A549 (cell line): ENCODE measurements at regions not wholly inside any gene's neighbourhood (a gene's known extent, or its start where the extent isn't known, plus 50 kb on each side); places are given as distances from the start of the nearest gene placed in this dataset.

Experiments used
- ATAC-seq, 2 experiments: fragments of 200-7000 bp in 1 of 2; fragments of >200 bp in 1 of 2; cut with Nextera tagmentation in 1 of 2; cut with Tn5 transposase in 1 of 2; 3 replicates each; pipeline versions ENCODE4 v1.8.0 to v1.9.1; 2018 to 2020; ENCODE audit warnings: mild to moderate bottlenecking in 1 of 2, moderate library complexity in 1 of 2
- CTCF ChIA-PET: fragments of 300-600 bp; sonication (Branson Sonifier 250); formaldehyde crosslinking; extraction: SDS; loops from one replicate; lab custom pipeline; 2021; ENCODE audit warnings: antibody characterized with exemption, inconsistent platforms; lab: Yijun Ruan, JAX
- POLR2A ChIA-PET: fragments of 350-600 bp; formaldehyde crosslinking; extraction: SDS; loops from one replicate; lab custom pipeline; 2021; ENCODE audit warnings: antibody characterized with exemption, inconsistent platforms; lab: Yijun Ruan, JAX
- DNase-seq, 2 experiments: peaks; one replicate each; pipeline versions ENCODE4 v3.0.0 to v3.0.0-alpha.2; 2011 to 2016; ENCODE audit warnings: low read depth in 1 of 2, low spot score in 1 of 2
- FAIRE-seq: peaks from 2 replicates; lab custom pipeline; 2011; peaks lifted over from hg19 to GRCh38; lab: Jason Lieb, UNC
- H3K27ac ChIP-seq, 2 experiments: fragments of >200 bp; sonication (Bioruptor Twin); formaldehyde crosslinking; 3 replicates each; pipeline ENCODE4 v1.5.1; 2016 to 2017
- H3K4me1 ChIP-seq: fragments of >200 bp; sonication (Bioruptor Twin); formaldehyde crosslinking; 3 replicates; pipeline ENCODE4 v1.6.1; 2016
- H3K4me2 ChIP-seq: fragments of >200 bp; sonication (Bioruptor Twin); formaldehyde crosslinking; 3 replicates; pipeline ENCODE4 v1.6.1; 2016
- H3K4me3 ChIP-seq: fragments of >200 bp; sonication (Bioruptor Twin); formaldehyde crosslinking; 3 replicates; pipeline ENCODE4 v1.5.1; 2016
- H3K9me3 ChIP-seq: fragments of >200 bp; sonication (Bioruptor Twin); formaldehyde crosslinking; 3 replicates; pipeline ENCODE4 v1.6.1; 2016
- BHLHE40 ChIP-seq: IDR thresholded peaks from 2 replicates; pipeline ENCODE4 v1.6.1; 2012; ENCODE audit warnings: low read depth, low read length, inconsistent platforms
- CEBPB ChIP-seq, 2 experiments: fragments of >200 bp in 1 of 2; sonication (Bioruptor Twin) in 1 of 2; formaldehyde crosslinking in 1 of 2; IDR thresholded peaks; 2 replicates each; pipeline ENCODE4 v1.6.1; 2012 to 2016
- CHD4 ChIP-seq: fragments of 200-600 bp; sonication (generic); IDR thresholded peaks from 2 replicates; pipeline ENCODE4 v1.6.1; 2016; ENCODE audit warnings: antibody characterized with exemption, mild to moderate bottlenecking, borderline replicate concordance
- EHF ChIP-seq: fragments of 250-450 bp; sonication (Bioruptor Pico); IDR thresholded peaks from 2 replicates; pipeline ENCODE4 v1.5.0; 2020; ENCODE audit warnings: mild to moderate bottlenecking
- EHMT2 ChIP-seq: fragments of 200-600 bp; sonication (generic); IDR thresholded peaks from 2 replicates; pipeline ENCODE4 v1.6.1; 2016; ENCODE audit warnings: antibody characterized with exemption, low read depth, mild to moderate bottlenecking, moderate library complexity
- ELK1 ChIP-seq: fragments of 150-350 bp; IDR thresholded peaks from 2 replicates; pipeline ENCODE4 v1.6.1; 2014; ENCODE audit warnings: low read depth, mild to moderate bottlenecking, low read length
- EP300 ChIP-seq, 2 experiments: fragments of >200 bp; sonication (Bioruptor Twin); formaldehyde crosslinking; IDR thresholded peaks; 2 replicates in 1 of 2; 3 replicates in 1 of 2; pipeline ENCODE4 v1.6.1; 2016 to 2017
- FOXS1 ChIP-seq: fragments of 250-450 bp; sonication (Bioruptor Pico); IDR thresholded peaks from 2 replicates; pipeline ENCODE4 v1.5.0; 2020; ENCODE audit warnings: mild to moderate bottlenecking, moderate library complexity
- GATA3 ChIP-seq: IDR thresholded peaks from 2 replicates; pipeline ENCODE4 v1.6.1; 2012; ENCODE audit warnings: borderline replicate concordance
- HDAC2 ChIP-seq: fragments of 200-600 bp; sonication (generic); IDR thresholded peaks from 2 replicates; pipeline ENCODE4 v1.6.1; 2016
- JUNB ChIP-seq: fragments of >200 bp; sonication (Bioruptor Twin); formaldehyde crosslinking; IDR thresholded peaks from 2 replicates; pipeline ENCODE4 v1.6.1; 2016
- MAFK ChIP-seq: fragments of 450-650 bp; IDR thresholded peaks from 2 replicates; pipeline ENCODE4 v1.6.1; 2014; ENCODE audit not compliant: partially characterized antibody
- MAX ChIP-seq: IDR thresholded peaks from 2 replicates; pipeline ENCODE4 v1.6.1; 2012
- NFE2L2 ChIP-seq: fragments of 150-350 bp; conservative IDR thresholded peaks from 2 replicates; pipeline ENCODE4 v1.6.1; 2014; ENCODE audit warnings: low read length
- NPAS2 ChIP-seq: fragments of 250-450 bp; sonication (Bioruptor Pico); IDR thresholded peaks from 2 replicates; pipeline ENCODE4 v1.8.0; 2022; ENCODE audit warnings: mild to moderate bottlenecking, moderate library complexity, borderline replicate concordance
- PBX3 ChIP-seq: IDR thresholded peaks from 2 replicates; pipeline ENCODE4 v1.6.1; 2012
- PHF8 ChIP-seq: fragments of 200-600 bp; sonication (generic); IDR thresholded peaks from 2 replicates; pipeline ENCODE4 v1.6.1; 2016; ENCODE audit warnings: low read depth, mild to moderate bottlenecking, antibody characterized with exemption, moderate library complexity, borderline replicate concordance
- POLR2A ChIP-seq: IDR thresholded peaks from 2 replicates; pipeline ENCODE4 v1.6.1; 2012; ENCODE audit warnings: mild to moderate bottlenecking, low read length
- POLR2AphosphoS2 ChIP-seq: conservative IDR thresholded peaks from 2 replicates; pipeline ENCODE4 v1.6.1; 2012; ENCODE audit warnings: low read length, improper control_type of control experiment, inconsistent platforms
- RCOR1 ChIP-seq: fragments of 150-350 bp; IDR thresholded peaks from 2 replicates; pipeline ENCODE4 v1.6.1; 2014; ENCODE audit warnings: antibody characterized with exemption, low read length, low read depth
- REST ChIP-seq: fragments of 200-600 bp; sonication (generic); IDR thresholded peaks from 2 replicates; pipeline ENCODE4 v1.6.1; 2016; ENCODE audit warnings: antibody characterized with exemption, mild to moderate bottlenecking, moderate library complexity
- RFX5 ChIP-seq: fragments of 450-650 bp; IDR thresholded peaks from 2 replicates; pipeline ENCODE4 v1.7.1; 2014; ENCODE audit warnings: antibody characterized with exemption, mild to moderate bottlenecking, moderate library complexity
- SREBF2 ChIP-seq: fragments of 450-650 bp; IDR thresholded peaks from 2 replicates; pipeline ENCODE4 v1.6.1; 2014; ENCODE audit warnings: mild to moderate bottlenecking, moderate library complexity
- TFCP2L1 ChIP-seq: fragments of 250-450 bp; sonication (Bioruptor Pico); IDR thresholded peaks from 2 replicates; pipeline ENCODE4 v1.5.0; 2021; ENCODE audit warnings: mild to moderate bottlenecking
- ZNF302 ChIP-seq: fragments of 250-450 bp; sonication (Bioruptor Pico); IDR thresholded peaks from 2 replicates; pipeline ENCODE4 v1.9.0; 2021; ENCODE audit warnings: inconsistent platforms, mild to moderate bottlenecking, moderate library complexity
- WGBS: methylation state at CpG from one replicate; pipeline ENCODE4 v1.1.6; 2017; ENCODE audit errors: missing lambda C conversion rate; 5-methylcytosine and 5-hydroxymethylcytosine counted together

- 26% methylated on average over 4 of the region's 6 CpGs for WGBS
- TF ChIP-seq HDAC2 (no peak), RFX5 (no peak), NFE2L2 (no peak), CEBPB (IDR thresholded peaks at IDR 0.05) (no peak), REST (no peak), EP300 (IDR thresholded peaks at IDR 0.05) (no peak), BHLHE40 (no peak), POLR2A (no peak), ZNF302 (no peak), NPAS2 (no peak), EHMT2 (no peak), MAFK (no peak), EHF (no peak), RCOR1 (no peak), POLR2AphosphoS2 (no peak), TFCP2L1 (no peak), PHF8 (no peak), ELK1 (no peak), JUNB (no peak), SREBF2 (no peak)
- TF ChIP-seq, all 56 proteins: peak for 0
- FAIRE-seq (no peak), ATAC-seq (peak in 1 of 2 experiments; percentile 42; a peak in 1 of 6 replicates), DNase-seq (no peak)
- no peak overlapping the region for H3K4me2 ChIP-seq
- POLR2A ChIA-PET: no interaction called here
- H3K27ac ChIP-seq: no peak overlapping the region
- no peaks in the 10 kb centered on the region for H3K9me3 ChIP-seq
- CTCF ChIA-PET: interaction anchor here (0.6 to 2.3 kb wide), 6 partner anchors 9 to 107 kb away, joined by 3 to 13 read pairs (median 4); no protein-coding TSS in a partner anchor
- no peaks in the 10 kb centered on the region for H3K4me1 ChIP-seq
- no peak overlapping the region for H3K4me3 ChIP-seq
Measured at GRCh38 chr22:22165936-22166710, 78.5 kb upstream of the VPREB1 start.

- no peak for DNase-seq
- Histone ChIP-seq H3K4me2 (no peak overlapping the region), H3K9me3 (no peaks in the 10 kb centered on the region), H3K4me1 (no peaks in the 10 kb centered on the region), H3K4me3 (no peak overlapping the region), H3K27ac (no peak overlapping the region)
- FAIRE-seq: no peak
- 0% methylated on average over 2 of the region's 3 CpGs for WGBS
- CTCF ChIA-PET: interaction anchor here (1.0 to 2.3 kb wide), 6 partner anchors 7 to 54 kb away, joined by 3 to 13 read pairs (median 4); no protein-coding TSS in a partner anchor
- POLR2A ChIA-PET: no interaction called here
- peak in 1 of 2 experiments; percentile 42; a peak in 1 of 6 replicates for ATAC-seq
- no peak for TF ChIP-seq PBX3
- no peak for TF ChIP-seq JUNB
- no peak for TF ChIP-seq CEBPB (IDR thresholded peaks at IDR 0.05)
- TF ChIP-seq ELK1: no peak
- no peak for TF ChIP-seq POLR2AphosphoS2
- no peak for TF ChIP-seq MAX
- TF ChIP-seq NPAS2: no peak
- no peak for TF ChIP-seq SREBF2
- no peak for TF ChIP-seq NFE2L2
- TF ChIP-seq PHF8: no peak
- TF ChIP-seq RFX5: no peak
- TF ChIP-seq GATA3: no peak
- no peak for TF ChIP-seq ZNF302
- TF ChIP-seq FOXS1 (CRISPR knock-in tag): no peak
- no peak for TF ChIP-seq EP300 (IDR thresholded peaks at IDR 0.05)
- no peak for TF ChIP-seq CHD4
Measured at GRCh38 chr22:22164541-22165272, 79.9 kb upstream of the VPREB1 start.
